ENCODE measurements at regions not wholly inside any gene's neighbourhood (a gene's known extent, or its start where the extent isn't known, plus 50 kb on each side); places are given as distances from the start of the nearest gene placed in this dataset.

DNA sequence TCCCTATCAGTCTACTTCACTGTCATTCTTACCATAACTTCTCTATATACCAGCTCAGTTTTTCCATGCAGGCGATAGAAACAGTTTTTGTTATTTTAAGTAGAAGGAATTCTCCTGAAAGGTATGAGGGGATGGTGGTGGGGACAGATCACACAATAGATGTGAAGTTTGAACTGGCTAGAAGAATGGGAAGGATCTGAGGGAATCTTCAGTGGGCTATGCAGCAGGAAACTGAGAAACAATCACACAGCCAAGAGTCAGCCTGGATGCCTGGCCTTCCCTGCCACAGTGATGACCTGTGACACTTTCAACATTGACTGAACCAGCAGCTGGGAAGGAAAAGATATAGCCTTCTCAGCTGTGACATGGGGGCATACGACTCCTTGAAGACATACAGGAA lies 329.1 kb upstream of the GULP1 start:
- TF ChIP-seq ZFP3 (CRISPR knock-in tag; IDR thresholded peaks at IDR 0.05) (no peak), PATZ1 (CRISPR knock-in tag; IDR thresholded peaks at IDR 0.05; ENCODE audit: borderline replicate concordance) (no peak), ZNF8 (CRISPR knock-in tag; IDR thresholded peaks at IDR 0.05) (no peak), ZNF70 (CRISPR knock-in tag; IDR thresholded peaks at IDR 0.05) (no peak), ESRRG (CRISPR knock-in tag; IDR thresholded peaks at IDR 0.05) (no peak), TOX (CRISPR knock-in tag; IDR thresholded peaks at IDR 0.05; ENCODE audit: borderline replicate concordance) (no peak)

Measured in SK-N-SH treated with all-trans-retinoic acid at 6 μM for 48 hours (cell line).